ENCODE measurements at regions not wholly inside any gene's neighbourhood (a gene's known extent, or its start where the extent isn't known, plus 50 kb on each side); places are given as distances from the start of the nearest gene placed in this dataset.

- no peak for TF ChIP-seq CTCF (IDR thresholded peaks at IDR 0.05)
- TF ChIP-seq POLR2A (IDR thresholded peaks at IDR 0.05): no peak
Observed at GRCh38 chr9:79778581-79778980, 206.8 kb downstream of the TLE4 start.
